ENCODE measurements at regions not wholly inside any gene's neighbourhood (a gene's known extent, or its start where the extent isn't known, plus 50 kb on each side); places are given as distances from the start of the nearest gene placed in this dataset.

GRCh38 chr15:99895189-99895955 lies 162.1 kb upstream of the LYSMD4 start:
- TF ChIP-seq POLR2A (IDR thresholded peaks at IDR 0.05; ENCODE audit: low read length) (no peak), GATA1 (IDR thresholded peaks at IDR 0.05; ENCODE audit: low read depth, low read length) (no peak)
